ENCODE measurements at regions not wholly inside any gene's neighbourhood (a gene's known extent, or its start where the extent isn't known, plus 50 kb on each side); places are given as distances from the start of the nearest gene placed in this dataset.

DNA sequence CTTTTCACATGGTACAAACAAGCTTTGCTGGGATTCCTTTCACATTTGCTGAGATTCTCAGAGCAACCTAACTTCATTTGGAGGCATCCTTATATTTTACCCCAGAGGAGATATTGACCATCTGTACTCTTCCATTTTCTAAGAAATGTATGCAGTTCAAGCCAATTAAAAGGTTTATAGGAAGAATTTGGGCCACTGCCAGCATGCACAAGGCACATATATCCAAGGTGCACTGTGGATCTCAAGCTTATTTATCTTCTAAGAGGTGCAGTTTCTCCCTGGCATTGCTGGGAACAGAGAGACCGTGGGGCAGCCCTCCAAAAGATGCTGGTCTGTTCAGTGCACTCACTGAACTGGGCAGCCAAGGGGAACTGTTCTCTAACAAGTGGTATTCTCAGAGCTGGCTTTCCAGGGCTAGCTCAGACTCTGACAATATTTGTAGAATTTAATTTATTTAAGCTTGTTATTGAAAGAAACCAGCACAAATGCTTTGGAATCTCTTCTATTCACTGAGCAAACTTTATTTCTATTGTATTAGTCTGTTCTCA, 213.3 kb downstream of the TENT4A start:
- TF ChIP-seq, protein P1, sequence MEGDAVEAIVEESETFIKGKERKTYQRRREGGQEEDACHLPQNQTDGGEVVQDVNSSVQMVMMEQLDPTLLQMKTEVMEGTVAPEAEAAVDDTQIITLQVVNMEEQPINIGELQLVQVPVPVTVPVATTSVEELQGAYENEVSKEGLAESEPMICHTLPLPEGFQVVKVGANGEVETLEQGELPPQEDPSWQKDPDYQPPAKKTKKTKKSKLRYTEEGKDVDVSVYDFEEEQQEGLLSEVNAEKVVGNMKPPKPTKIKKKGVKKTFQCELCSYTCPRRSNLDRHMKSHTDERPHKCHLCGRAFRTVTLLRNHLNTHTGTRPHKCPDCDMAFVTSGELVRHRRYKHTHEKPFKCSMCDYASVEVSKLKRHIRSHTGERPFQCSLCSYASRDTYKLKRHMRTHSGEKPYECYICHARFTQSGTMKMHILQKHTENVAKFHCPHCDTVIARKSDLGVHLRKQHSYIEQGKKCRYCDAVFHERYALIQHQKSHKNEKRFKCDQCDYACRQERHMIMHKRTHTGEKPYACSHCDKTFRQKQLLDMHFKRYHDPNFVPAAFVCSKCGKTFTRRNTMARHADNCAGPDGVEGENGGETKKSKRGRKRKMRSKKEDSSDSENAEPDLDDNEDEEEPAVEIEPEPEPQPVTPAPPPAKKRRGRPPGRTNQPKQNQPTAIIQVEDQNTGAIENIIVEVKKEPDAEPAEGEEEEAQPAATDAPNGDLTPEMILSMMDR (IDR thresholded peaks at IDR 0.05; ENCODE audit: unreplicated experiment) = no peak
- ChIA-PET POLR2A (no interaction called here), CTCF (interaction anchor here (0.6 to 0.8 kb wide), 3 partner anchors 97 to 1186 kb away, joined by 3 read pairs; no protein-coding TSS in a partner anchor)
- H3K27me3 Mint-ChIP-seq (ENCODE audit: insufficient read depth, unreplicated experiment) = peaks cover 69% of the 10 kb centered on the region
- no peak for DNase-seq (ENCODE audit: unreplicated experiment)
- no peak overlapping the region for H3K27ac Mint-ChIP-seq (ENCODE audit: low read depth, unreplicated experiment)
- H3K4me3 Mint-ChIP-seq (ENCODE audit: unreplicated experiment) = no peak overlapping the region
- BruUV-seq (replicated peaks) = no TSS peak
- no peaks in the 10 kb centered on the region for H3K4me1 Mint-ChIP-seq (ENCODE audit: insufficient read depth, unreplicated experiment)
- peaks cover 7% of the 10 kb centered on the region for H3K9me3 Mint-ChIP-seq (ENCODE audit: unreplicated experiment)
- no peaks in the 10 kb centered on the region for H3K36me3 Mint-ChIP-seq (ENCODE audit: insufficient read depth, unreplicated experiment)
- intact Hi-C loops (cut with micrococcal nuclease) = no loop called here

DNA sequence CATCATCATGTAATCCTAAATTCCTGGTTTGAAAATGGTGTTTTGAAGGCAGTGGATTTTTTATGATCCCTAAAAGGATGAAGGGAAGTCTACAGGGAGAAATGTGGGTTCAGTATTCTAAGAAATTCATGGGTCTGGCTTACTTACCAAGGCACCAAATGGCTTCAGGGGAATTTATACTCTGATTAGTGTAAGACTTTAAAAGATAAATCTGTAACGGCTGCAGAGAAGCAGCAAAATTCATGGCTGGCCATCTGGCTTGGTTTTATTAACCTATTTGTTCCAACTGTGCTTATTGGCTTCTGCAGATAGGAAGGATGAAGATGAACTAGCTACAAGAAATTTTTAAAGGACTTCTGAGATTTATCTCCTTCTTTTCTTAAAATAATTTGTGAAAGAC, 222.8 kb downstream of the TENT4A start:
- H3K9me3 Mint-ChIP-seq (ENCODE audit: unreplicated experiment) = peaks cover under 1% of the 10 kb centered on the region
- H3K27ac Mint-ChIP-seq (ENCODE audit: low read depth, unreplicated experiment) = no peak overlapping the region
- no peak for DNase-seq (ENCODE audit: unreplicated experiment)
- H3K4me3 Mint-ChIP-seq (ENCODE audit: unreplicated experiment) = no peak overlapping the region
- TF ChIP-seq, protein P1 (IDR thresholded peaks at IDR 0.05; ENCODE audit: unreplicated experiment) = no peak
- no TSS peak for BruUV-seq (replicated peaks)
- peaks cover 78% of the 10 kb centered on the region for H3K27me3 Mint-ChIP-seq (ENCODE audit: insufficient read depth, unreplicated experiment)
- ChIA-PET POLR2A (no interaction called here), CTCF (no interaction called here)
- no peaks in the 10 kb centered on the region for H3K36me3 Mint-ChIP-seq (ENCODE audit: insufficient read depth, unreplicated experiment)
- intact Hi-C loops (cut with micrococcal nuclease) = no loop called here
- no peaks in the 10 kb centered on the region for H3K4me1 Mint-ChIP-seq (ENCODE audit: insufficient read depth, unreplicated experiment)

DNA sequence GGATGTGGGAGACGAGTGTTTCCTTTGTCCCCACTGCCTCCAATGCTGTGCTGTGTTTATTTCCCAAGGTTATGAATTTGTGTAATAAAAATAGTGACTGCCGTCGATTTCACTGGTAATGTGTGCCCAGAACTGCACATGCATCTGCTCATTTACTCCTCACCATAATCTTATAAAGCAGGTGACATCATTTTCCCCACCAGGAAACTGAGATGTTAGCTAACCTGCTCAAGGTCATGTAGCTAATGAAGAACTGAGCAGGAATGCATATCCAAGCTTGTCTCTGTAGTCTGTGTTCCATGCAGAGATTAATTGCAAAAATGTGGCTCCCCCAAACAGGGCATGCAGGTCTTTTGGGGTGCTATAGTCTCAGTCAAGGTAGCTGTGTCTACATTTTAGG, 224.4 kb downstream of the TENT4A start:
- ChIA-PET CTCF (interaction anchor here (0.6 kb wide), 1 partner anchor 590 kb away, joined by 3 read pairs; no protein-coding TSS in a partner anchor), POLR2A (no interaction called here)
- no peak for DNase-seq (ENCODE audit: unreplicated experiment)
- no peaks in the 10 kb centered on the region for H3K9me3 Mint-ChIP-seq (ENCODE audit: unreplicated experiment)
- TF ChIP-seq, protein P1 (IDR thresholded peaks at IDR 0.05; ENCODE audit: unreplicated experiment) = no peak
- H3K36me3 Mint-ChIP-seq (ENCODE audit: insufficient read depth, unreplicated experiment) = no peaks in the 10 kb centered on the region
- no peaks in the 10 kb centered on the region for H3K4me1 Mint-ChIP-seq (ENCODE audit: insufficient read depth, unreplicated experiment)
- H3K27ac Mint-ChIP-seq (ENCODE audit: low read depth, unreplicated experiment) = no peak overlapping the region
- H3K4me3 Mint-ChIP-seq (ENCODE audit: unreplicated experiment) = no peak overlapping the region
- BruUV-seq (replicated peaks) = no TSS peak
- peaks cover 61% of the 10 kb centered on the region for H3K27me3 Mint-ChIP-seq (ENCODE audit: insufficient read depth, unreplicated experiment)
- intact Hi-C loops (cut with micrococcal nuclease) = no loop called here

DNA sequence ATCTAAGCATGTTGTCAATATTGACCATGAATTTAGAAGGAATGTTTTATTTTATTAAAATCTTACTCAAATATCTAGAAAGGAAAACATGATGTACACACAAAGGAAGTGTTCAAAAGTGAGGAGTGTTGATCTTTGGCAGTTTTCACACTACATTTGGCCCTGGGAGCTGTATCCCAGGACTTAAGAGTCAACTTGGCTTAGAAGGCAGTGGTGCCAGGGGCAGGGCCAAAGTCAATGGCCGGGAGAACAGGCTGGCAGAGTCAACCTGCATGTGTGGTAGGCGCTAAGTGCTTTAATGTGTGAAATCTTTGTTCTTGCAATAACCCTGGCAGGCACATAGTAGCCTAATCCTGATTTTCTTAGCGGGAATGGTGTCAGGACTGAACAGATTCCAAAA, 228.4 kb downstream of the TENT4A start:
- DNase-seq (ENCODE audit: unreplicated experiment) = no peak
- no TSS peak for BruUV-seq (replicated peaks)
- H3K27ac Mint-ChIP-seq (ENCODE audit: low read depth, unreplicated experiment) = no peak overlapping the region
- no peak overlapping the region for H3K4me3 Mint-ChIP-seq (ENCODE audit: unreplicated experiment)
- CTCF ChIA-PET = no interaction called here
- H3K27me3 Mint-ChIP-seq (ENCODE audit: insufficient read depth, unreplicated experiment) = peaks cover 23% of the 10 kb centered on the region
- no peaks in the 10 kb centered on the region for H3K4me1 Mint-ChIP-seq (ENCODE audit: insufficient read depth, unreplicated experiment)
- no peaks in the 10 kb centered on the region for H3K36me3 Mint-ChIP-seq (ENCODE audit: insufficient read depth, unreplicated experiment)
- POLR2A ChIA-PET = no interaction called here
- TF ChIP-seq, protein P1 (IDR thresholded peaks at IDR 0.05; ENCODE audit: unreplicated experiment) = no peak
- no peaks in the 10 kb centered on the region for H3K9me3 Mint-ChIP-seq (ENCODE audit: unreplicated experiment)
- intact Hi-C loops (cut with micrococcal nuclease) = no loop called here

Measured in MCF 10A (cell line).